Esophagus muscularis mucosa (tissue), 4 donors: ENCODE measurements at regions not wholly inside any gene's neighbourhood (a gene's known extent, or its start where the extent isn't known, plus 50 kb on each side); places are given as distances from the start of the nearest gene placed in this dataset.

Experiments
- DNase-seq: peaks from one replicate; pipeline ENCODE4 v3.0.0-alpha.2; 2017; ENCODE audit errors: extremely low spot score
- H3K27ac ChIP-seq, 4 donors: fragments of 200-600 bp; sonication (generic); replicated peaks in 1 of 4; 1 replicate in 3 of 4; 2 replicates in 1 of 4; pipeline ENCODE4 v1.5.1; 2016 to 2019; ENCODE audit warnings: mild to moderate bottlenecking in 1 of 4
- H3K27me3 ChIP-seq, 4 donors: fragments of 200-600 bp; sonication (generic); one replicate each; pipeline versions ENCODE4 v1.5.1 to v1.6.0; 2016 to 2019
- H3K36me3 ChIP-seq, 4 donors: fragments of 200-600 bp; sonication (generic); one replicate each; pipeline ENCODE4 v1.5.1; 2016 to 2019
- H3K4me1 ChIP-seq, 4 donors: fragments of 200-600 bp; sonication (generic); one replicate each; pipeline ENCODE4 v1.5.1; 2016 to 2019
- H3K4me3 ChIP-seq, 4 donors: fragments of 200-600 bp; sonication (generic); 1 replicate in 2 of 4; 2 replicates in 2 of 4; pipeline ENCODE4 v1.5.1; 2016 to 2019; ENCODE audit warnings: mild to moderate bottlenecking in 4 of 4, moderate library complexity in 1 of 4
- H3K9me3 ChIP-seq, 4 donors: fragments of 200-600 bp; sonication (generic); 1 replicate in 3 of 4; 2 replicates in 1 of 4; pipeline ENCODE4 v1.5.1; 2016 to 2019
- CTCF ChIP-seq, 3 experiments: fragments of 200-600 bp in 2 of 3; fragments of 450-650 bp in 1 of 3; sonication (generic) in 2 of 3; IDR thresholded peaks; one replicate each; pipeline ENCODE4 v1.5.1; 2017 to 2019; ENCODE audit warnings: antibody characterized with exemption in 3 of 3, mild to moderate bottlenecking in 2 of 3, moderate library complexity in 1 of 3
- EP300 ChIP-seq: sonication (generic); formaldehyde crosslinking; IDR thresholded peaks from one replicate; pipeline ENCODE4 v1.6.1; 2017; ENCODE audit warnings: antibody characterized with exemption
- POLR2A ChIP-seq: fragments of 450-650 bp; IDR thresholded peaks from one replicate; pipeline ENCODE4 v1.6.1; 2017; ENCODE audit warnings: antibody characterized with exemption, moderate library complexity, mild to moderate bottlenecking, low read depth
- POLR2AphosphoS5 ChIP-seq, 2 donors: sonication (generic); formaldehyde crosslinking; IDR thresholded peaks; one replicate each; pipeline ENCODE4 v1.6.1; 2017; ENCODE audit warnings: antibody characterized with exemption in 2 of 2
- WGBS: methylation state at CpG from one replicate; pipeline ENCODE4 v1.1.5; 2018; 5-methylcytosine and 5-hydroxymethylcytosine counted together
- intact Hi-C: fragments of 100-400 bp; cut with DNase I; formaldehyde crosslinking; loops from one replicate; pipeline ENCODE4 v1.15.1; 2023

GRCh38 chr22:49554296-49554625, 273.4 kb downstream of the BRD1 start:
- no peak for TF ChIP-seq POLR2A
- TF ChIP-seq EP300, result no peak
- TF ChIP-seq POLR2AphosphoS5 (IDR thresholded peaks at IDR 0.05), result no peak
- TF ChIP-seq CTCF (IDR thresholded peaks at IDR 0.05), result no peak
- Histone ChIP-seq H3K9me3 (peaks cover 0 to 24% (median 12%) of the 10 kb centered on the region in 4 donors), H3K4me3 (no peak overlapping the region), H3K27ac (no peak overlapping the region), H3K27me3 (peaks cover 0 to 53% (median 0%) of the 10 kb centered on the region in 4 donors), H3K36me3 (no peaks in the 10 kb centered on the region), H3K4me1 (no peaks in the 10 kb centered on the region)
- intact Hi-C loops, result no loop called here
- DNase-seq, result no peak
- 89% methylated on average over 9 of the region's 10 CpGs for WGBS

- TF ChIP-seq POLR2AphosphoS5 (IDR thresholded peaks at IDR 0.05) (no peak), POLR2A (no peak), EP300 (no peak), CTCF (IDR thresholded peaks at IDR 0.05) (no peak)
- Histone ChIP-seq H3K36me3 (no peaks in the 10 kb centered on the region), H3K4me3 (no peak overlapping the region), H3K9me3 (peaks cover 0 to 19% (median 12%) of the 10 kb centered on the region in 4 donors), H3K4me1 (no peaks in the 10 kb centered on the region), H3K27ac (no peak overlapping the region), H3K27me3 (peaks cover 0 to 59% (median 0%) of the 10 kb centered on the region in 4 donors)
- 80% methylated on average over 19 of the region's 20 CpGs for WGBS
- intact Hi-C loops, result no loop called here
- DNase-seq, result no peak
These were observed 274.0 kb downstream of the BRD1 start for GRCh38 chr22:49553518-49554295.

- Histone ChIP-seq H3K4me3 (no peak overlapping the region), H3K27ac (no peak overlapping the region), H3K27me3 (peaks cover 0 to 65% (median 0%) of the 10 kb centered on the region in 4 donors), H3K36me3 (no peaks in the 10 kb centered on the region), H3K9me3 (peaks cover 0 to 16% (median 12%) of the 10 kb centered on the region in 4 donors), H3K4me1 (no peaks in the 10 kb centered on the region)
- 80% methylated on average over 1 of the region's 11 CpGs for WGBS
- DNase-seq, result no peak
- intact Hi-C loops, result no loop called here
- TF ChIP-seq POLR2A, result no peak
- no peak for TF ChIP-seq POLR2AphosphoS5 (IDR thresholded peaks at IDR 0.05)
- no peak for TF ChIP-seq CTCF (IDR thresholded peaks at IDR 0.05)
- no peak for TF ChIP-seq EP300
These were observed 274.6 kb downstream of the BRD1 start for GRCh38 chr22:49553076-49553475.

GRCh38 chr22:49551897-49552614, 275.6 kb downstream of the BRD1 start:
- H3K4me3 ChIP-seq, result no peak overlapping the region
- H3K9me3 ChIP-seq, result peaks cover 0 to 18% (median 14%) of the 10 kb centered on the region in 4 donors
- intact Hi-C loops, result no loop called here
- H3K27ac ChIP-seq, result no peak overlapping the region
- peaks cover 0 to 72% (median 0%) of the 10 kb centered on the region in 4 donors for H3K27me3 ChIP-seq
- WGBS, result 72% methylated on average over 11 of the region's 15 CpGs
- no peaks in the 10 kb centered on the region for H3K4me1 ChIP-seq
- no peak for DNase-seq
- H3K36me3 ChIP-seq, result no peaks in the 10 kb centered on the region
- TF ChIP-seq POLR2AphosphoS5 (IDR thresholded peaks at IDR 0.05), result no peak
- no peak for TF ChIP-seq CTCF (IDR thresholded peaks at IDR 0.05)
- no peak for TF ChIP-seq EP300
- TF ChIP-seq POLR2A, result no peak
